HEK293T (cell line): ENCODE measurements at regions not wholly inside any gene's neighbourhood (a gene's known extent, or its start where the extent isn't known, plus 50 kb on each side); places are given as distances from the start of the nearest gene placed in this dataset.

Experiments used
- CTCF ChIA-PET: fragments of 350-600 bp; formaldehyde crosslinking; extraction: SDS; loops from one replicate; lab custom pipeline; 2021; ENCODE audit warnings: antibody characterized with exemption, inconsistent platforms; lab: Yijun Ruan, JAX
- POLR2A ChIA-PET: fragments of 350-600 bp; formaldehyde crosslinking; extraction: SDS; loops from one replicate; lab custom pipeline; 2020; ENCODE audit warnings: antibody characterized with exemption, inconsistent platforms; lab: Yijun Ruan, JAX
- DNase-seq: peaks from one replicate; pipeline ENCODE4 v3.0.0; 2012; ENCODE audit warnings: mixed read lengths; ENCODE audit errors: extremely low spot score
- ARNT ChIP-seq: fragments of 450-650 bp; IDR thresholded peaks from 2 replicates; pipeline ENCODE4 v1.6.1; 2017; ENCODE audit warnings: mild to moderate bottlenecking
- BHLHE40 ChIP-seq: fragments of 450-650 bp; IDR thresholded peaks from 2 replicates; pipeline ENCODE4 v1.6.1; 2016; ENCODE audit warnings: mild to moderate bottlenecking, moderate library complexity, borderline replicate concordance
- CTBP1 ChIP-seq: fragments of 450-650 bp; IDR thresholded peaks from 2 replicates; pipeline ENCODE4 v1.6.1; 2016; ENCODE audit warnings: borderline replicate concordance
- ELF4 ChIP-seq: fragments of 450-650 bp; IDR thresholded peaks from 2 replicates; pipeline ENCODE4 v1.6.1; 2017; ENCODE audit warnings: antibody characterized with exemption
- FOXA1 ChIP-seq: fragments of 450-650 bp; IDR thresholded peaks from 2 replicates; pipeline ENCODE4 v1.6.1; 2016; ENCODE audit warnings: mild to moderate bottlenecking
- FOXK2 ChIP-seq: fragments of 450-650 bp; IDR thresholded peaks from 2 replicates; pipeline ENCODE4 v1.6.1; 2016; ENCODE audit warnings: mild to moderate bottlenecking
- FOXM1 ChIP-seq: fragments of 450-650 bp; IDR thresholded peaks from 2 replicates; pipeline ENCODE4 v1.6.1; 2017; ENCODE audit warnings: mild to moderate bottlenecking, borderline replicate concordance
- HDGF ChIP-seq: fragments of 450-650 bp; IDR thresholded peaks from 2 replicates; pipeline ENCODE4 v1.6.1; 2017; ENCODE audit warnings: antibody characterized with exemption, borderline replicate concordance
- L3MBTL2 ChIP-seq: fragments of 450-650 bp; conservative IDR thresholded peaks from 2 replicates; pipeline ENCODE4 v1.6.1; 2016; ENCODE audit warnings: mild to moderate bottlenecking
- LEF1 ChIP-seq: fragments of 450-650 bp; IDR thresholded peaks from 2 replicates; pipeline ENCODE4 v1.6.1; 2017; ENCODE audit warnings: mild to moderate bottlenecking, borderline replicate concordance
- NFRKB ChIP-seq: fragments of 450-650 bp; IDR thresholded peaks from 2 replicates; pipeline ENCODE4 v1.6.1; 2016; ENCODE audit warnings: mild to moderate bottlenecking, moderate library complexity
- SP1 ChIP-seq: fragments of 450-650 bp; IDR thresholded peaks from 2 replicates; pipeline ENCODE4 v1.6.1; 2017
- SUZ12 ChIP-seq: fragments of 450-650 bp; IDR thresholded peaks from 2 replicates; pipeline ENCODE4 v1.6.1; 2016; ENCODE audit warnings: mild to moderate bottlenecking
- TARDBP ChIP-seq: fragments of 450-650 bp; IDR thresholded peaks from 2 replicates; pipeline ENCODE4 v1.6.1; 2016
- ZNF384 ChIP-seq: fragments of 450-650 bp; IDR thresholded peaks from 2 replicates; pipeline ENCODE4 v1.6.1; 2016
- TF ChIP-seq, protein P1 (sequence below): fragments of 450-650 bp; IDR thresholded peaks from 2 replicates; pipeline ENCODE4 v1.6.1; 2016

DNA sequence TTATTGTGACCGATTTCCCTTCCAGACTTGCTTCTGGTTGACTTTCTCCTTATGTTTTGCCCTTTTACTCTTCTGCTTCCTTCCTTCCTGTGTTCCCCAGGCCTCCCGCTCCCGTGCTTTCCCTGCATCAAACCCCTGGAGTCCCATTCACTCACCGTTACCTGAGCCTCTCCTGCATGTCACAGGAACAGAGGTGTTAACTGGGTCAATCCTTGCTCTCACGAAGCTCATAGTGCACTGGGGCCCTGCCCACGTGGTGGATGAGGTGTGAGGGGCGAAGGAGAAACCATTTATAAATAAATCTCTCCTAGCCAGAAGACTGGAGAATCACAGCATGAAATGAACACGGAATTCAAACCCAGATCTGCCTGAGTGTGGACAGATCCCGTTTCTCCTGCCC, 83.1 kb upstream of the MSX1 start:
- ChIA-PET CTCF (no interaction called here), POLR2A (no interaction called here)
- no peak for DNase-seq
- no peak for TF ChIP-seq ZNF384
- TF ChIP-seq HDGF: no peak
- no peak for TF ChIP-seq CTBP1
- TF ChIP-seq FOXK2: no peak
- no peak for TF ChIP-seq FOXA1
- TF ChIP-seq ARNT: no peak

DNA sequence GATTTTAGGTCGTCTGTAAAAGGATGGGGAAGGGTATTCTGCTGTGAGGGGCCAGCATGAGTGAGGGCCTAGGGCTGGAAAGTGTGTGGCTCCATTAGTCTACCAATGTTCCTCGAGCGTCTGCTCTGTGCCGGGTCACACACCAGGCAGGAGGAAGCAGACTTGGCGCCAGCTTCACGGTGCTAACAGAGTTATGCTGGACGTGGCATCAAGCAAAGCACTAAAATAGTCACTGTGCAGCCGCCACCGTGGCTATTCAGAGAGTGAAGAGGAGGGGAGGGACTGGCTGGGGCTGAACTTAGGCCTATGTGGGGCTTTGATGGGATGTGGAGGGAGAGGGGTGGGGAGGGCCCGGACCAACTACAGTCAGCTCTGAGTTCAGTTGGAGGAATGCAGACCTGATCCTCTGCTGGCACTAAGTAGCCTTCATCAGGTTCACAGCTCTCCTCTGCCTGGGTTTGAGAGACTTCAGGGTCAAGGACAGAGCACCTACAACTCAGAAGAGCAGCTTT, 83.9 kb upstream of the MSX1 start:
- CTCF ChIA-PET: no interaction called here
- TF ChIP-seq SUZ12: no peak
- TF ChIP-seq ELF4: no peak
- no peak for TF ChIP-seq HDGF
- no peak for TF ChIP-seq FOXM1
- TF ChIP-seq CTBP1: no peak
- TF ChIP-seq FOXA1: no peak
- TF ChIP-seq, protein P1, sequence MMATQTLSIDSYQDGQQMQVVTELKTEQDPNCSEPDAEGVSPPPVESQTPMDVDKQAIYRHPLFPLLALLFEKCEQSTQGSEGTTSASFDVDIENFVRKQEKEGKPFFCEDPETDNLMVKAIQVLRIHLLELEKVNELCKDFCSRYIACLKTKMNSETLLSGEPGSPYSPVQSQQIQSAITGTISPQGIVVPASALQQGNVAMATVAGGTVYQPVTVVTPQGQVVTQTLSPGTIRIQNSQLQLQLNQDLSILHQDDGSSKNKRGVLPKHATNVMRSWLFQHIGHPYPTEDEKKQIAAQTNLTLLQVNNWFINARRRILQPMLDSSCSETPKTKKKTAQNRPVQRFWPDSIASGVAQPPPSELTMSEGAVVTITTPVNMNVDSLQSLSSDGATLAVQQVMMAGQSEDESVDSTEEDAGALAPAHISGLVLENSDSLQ: no peak
- no peak for TF ChIP-seq BHLHE40
- TF ChIP-seq L3MBTL2: no peak
- TF ChIP-seq ARNT: no peak
- no peak for TF ChIP-seq NFRKB
- TF ChIP-seq ZNF384: no peak
- no peak for TF ChIP-seq TARDBP
- no peak for TF ChIP-seq FOXK2
- no peak for TF ChIP-seq SP1
- TF ChIP-seq LEF1: no peak
- POLR2A ChIA-PET: no interaction called here
- no peak for DNase-seq

DNA sequence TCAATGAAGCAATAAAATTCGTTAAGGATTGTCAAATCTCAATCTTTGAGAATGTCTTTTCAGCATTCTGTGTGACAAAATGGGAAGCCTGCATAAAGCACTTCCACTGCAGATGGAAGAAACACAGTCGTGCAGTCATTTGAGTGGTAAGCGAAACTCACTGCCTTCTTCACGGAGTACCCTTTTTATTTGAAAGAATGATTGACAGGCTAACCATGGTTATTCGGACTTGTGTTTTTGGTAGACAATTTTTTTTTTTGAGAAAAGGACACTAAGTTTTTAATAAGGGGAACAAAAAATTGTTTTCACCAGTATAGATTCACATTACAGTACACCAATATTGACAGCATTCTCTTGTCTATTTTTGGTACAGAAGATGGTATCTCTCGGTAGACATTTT, 86.9 kb upstream of the MSX1 start:
- POLR2A ChIA-PET: no interaction called here
- TF ChIP-seq NFRKB: no peak
- TF ChIP-seq, protein P1: peak; percentile 73
- TF ChIP-seq HDGF: no peak
- no peak for TF ChIP-seq BHLHE40
- no peak for TF ChIP-seq ARNT
- TF ChIP-seq LEF1: no peak
- TF ChIP-seq ELF4: no peak
- CTCF ChIA-PET: no interaction called here
- no peak for DNase-seq

DNA sequence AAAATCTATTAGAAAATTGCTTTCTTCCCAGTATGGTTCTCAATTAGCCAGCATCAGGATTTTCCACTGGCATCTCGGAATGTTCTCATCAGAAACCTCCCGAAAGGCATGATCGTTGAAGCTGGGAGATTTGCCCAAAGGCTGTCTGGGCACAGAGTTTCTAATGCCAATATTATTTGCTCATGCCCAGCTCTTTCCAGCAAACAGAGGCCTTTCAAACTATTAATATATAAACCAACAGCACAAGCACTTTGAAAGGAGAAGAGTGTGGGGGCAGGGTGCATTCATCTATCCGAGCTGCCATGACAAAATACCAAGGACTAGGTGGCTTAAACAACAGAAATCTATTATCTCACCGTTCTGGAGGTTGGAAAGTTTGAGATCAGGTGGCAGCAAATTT, 88.3 kb upstream of the MSX1 start:
- DNase-seq: no peak
- CTCF ChIA-PET: no interaction called here
- POLR2A ChIA-PET: no interaction called here
- TF ChIP-seq TARDBP (no peak), LEF1 (no peak), SP1 (no peak), BHLHE40 (no peak), ELF4 (no peak)
- TF ChIP-seq, protein P1: no peak

DNA sequence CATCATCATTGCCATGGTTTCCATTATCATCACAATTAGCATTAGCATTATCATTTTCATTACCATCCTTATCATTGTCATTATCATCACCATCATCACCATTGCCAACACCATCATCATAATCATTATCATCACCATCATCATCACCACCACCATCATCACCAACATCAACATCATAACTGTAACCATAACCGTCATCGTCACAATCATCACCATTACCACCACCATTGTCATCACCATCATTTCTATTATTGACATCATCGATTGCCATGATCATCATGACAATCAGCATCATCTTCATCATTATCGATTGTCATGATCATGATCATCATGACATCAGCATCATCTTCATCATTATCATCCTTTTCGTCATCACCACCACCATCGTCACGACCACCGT, 88.9 kb upstream of the MSX1 start:
- TF ChIP-seq LEF1 (no peak), ARNT (no peak), SP1 (no peak), FOXA1 (no peak), FOXK2 (no peak)
- TF ChIP-seq, protein P1: no peak
- ChIA-PET POLR2A (no interaction called here), CTCF (no interaction called here)
- no peak for DNase-seq

DNA sequence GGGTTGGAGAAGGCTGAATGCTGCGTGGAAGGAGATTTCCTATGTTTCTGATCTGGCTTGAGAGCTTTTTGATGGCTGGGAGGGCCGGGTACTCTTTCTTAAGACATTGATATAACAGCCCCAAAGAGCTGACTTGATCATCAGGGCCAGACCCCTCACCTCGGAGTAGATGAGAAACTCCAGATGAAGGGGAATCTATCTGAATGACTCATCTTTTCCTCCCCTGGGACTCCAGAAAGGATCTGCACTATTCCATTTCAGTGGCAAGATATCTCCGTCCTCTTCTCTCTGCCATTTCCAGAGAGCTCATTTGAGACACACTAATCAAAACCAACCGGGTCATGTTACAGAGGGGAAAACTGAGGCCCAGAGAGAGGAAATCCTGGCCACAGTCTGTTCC, 92.9 kb upstream of the MSX1 start:
- POLR2A ChIA-PET: no interaction called here
- no peak for DNase-seq
- TF ChIP-seq ELF4 (no peak), BHLHE40 (no peak), NFRKB (no peak), ZNF384 (no peak), SUZ12 (no peak), FOXM1 (no peak), SP1 (no peak), FOXA1 (no peak), CTBP1 (no peak), L3MBTL2 (no peak), TARDBP (no peak), FOXK2 (no peak), LEF1 (no peak), ARNT (no peak), HDGF (no peak)
- TF ChIP-seq, protein P1: no peak
- CTCF ChIA-PET: interaction anchor here (0.8 kb wide), 1 partner anchor 285 kb away, joined by 3 read pairs; no protein-coding TSS in a partner anchor
